IMR-90 (cell line): ENCODE measurements at regions not wholly inside any gene's neighbourhood (a gene's known extent, or its start where the extent isn't known, plus 50 kb on each side); places are given as distances from the start of the nearest gene placed in this dataset.

Source experiments
- CHD1 ChIP-seq: IDR thresholded peaks from 2 replicates; pipeline ENCODE4 v1.6.1; 2012; ENCODE audit warnings: low read depth, low read length, improper control_type of control experiment
- CTCF ChIP-seq: conservative IDR thresholded peaks from 2 replicates; pipeline ENCODE4 v1.5.1; 2012; ENCODE audit warnings: mild to moderate bottlenecking, low read depth, low read length, improper control_type of control experiment
- FOS ChIP-seq: fragments of 150-350 bp; IDR thresholded peaks from 2 replicates; pipeline ENCODE4 v1.6.1; 2016; ENCODE audit warnings: low read depth, low read length
- MAFK ChIP-seq: IDR thresholded peaks from 2 replicates; pipeline ENCODE4 v1.6.1; 2012; ENCODE audit warnings: low read depth, low read length, improper control_type of control experiment
- MXI1 ChIP-seq: IDR thresholded peaks from 2 replicates; pipeline ENCODE4 v1.6.1; 2012; ENCODE audit warnings: low read depth, mild to moderate bottlenecking, low read length, moderate library complexity, borderline replicate concordance
- POLR2A ChIP-seq: IDR thresholded peaks from 2 replicates; pipeline ENCODE4 v1.6.1; 2012; ENCODE audit warnings: mild to moderate bottlenecking, low read depth, low read length
- RAD21 ChIP-seq: IDR thresholded peaks from 2 replicates; pipeline ENCODE4 v1.6.1; 2012; ENCODE audit warnings: low read length, improper control_type of control experiment
- SMC3 ChIP-seq: fragments of 150-350 bp; IDR thresholded peaks from 2 replicates; pipeline ENCODE4 v1.6.1; 2016; ENCODE audit warnings: low read depth, mild to moderate bottlenecking, antibody characterized with exemption, low read length, moderate library complexity
- USF2 ChIP-seq: fragments of 150-350 bp; IDR thresholded peaks from 2 replicates; pipeline ENCODE4 v1.6.1; 2017; ENCODE audit warnings: mild to moderate bottlenecking, antibody characterized with exemption, low read length, low read depth

- no peak for TF ChIP-seq CTCF
- no peak for TF ChIP-seq POLR2A
- no peak for TF ChIP-seq RAD21
- TF ChIP-seq USF2 = no peak
- no peak for TF ChIP-seq FOS
- no peak for TF ChIP-seq CHD1
- no peak for TF ChIP-seq MXI1
- no peak for TF ChIP-seq SMC3
- TF ChIP-seq MAFK = no peak
Observed at GRCh38 chr5:96036301-96036700, 74.7 kb upstream of the ELL2 start.
